Psoas muscle (tissue), 7 donors: ENCODE measurements at regions not wholly inside any gene's neighbourhood (a gene's known extent, or its start where the extent isn't known, plus 50 kb on each side); places are given as distances from the start of the nearest gene placed in this dataset.
"Not testable (repeated sequence)": the region's sequence is repeated elsewhere in the genome, so short reads cannot be mapped to it uniquely, and the experiment has no call there.

ENCODE experiments used
- ATAC-seq, 4 donors: fragments of 200-7000 bp; cut with Tn5 transposase; one replicate each; pipeline ENCODE4 v1.9.1; 2020; ENCODE audit warnings: moderate library complexity in 3 of 4, mild to moderate bottlenecking in 2 of 4
- DNase-seq, 2 donors: peaks; one replicate each; pipeline ENCODE4 v3.0.0-alpha.2; 2020
- H3K27ac ChIP-seq: fragments of 200-600 bp; one replicate; pipeline ENCODE4 v1.8.0; 2022
- H3K27me3 ChIP-seq, 3 donors: fragments of 200-600 bp in 1 of 3; one replicate each; pipeline versions ENCODE4 v1.6.1 to v1.8.0; 2013 to 2022; ENCODE audit warnings: low read length in 2 of 3, mild to moderate bottlenecking in 2 of 3, moderate library complexity in 1 of 3; ENCODE audit not compliant: insufficient read depth in 3 of 3
- H3K36me3 ChIP-seq, 2 donors: fragments of 200-600 bp in 1 of 2; one replicate each; pipeline versions ENCODE4 v1.6.1 to v1.8.0; 2013 to 2022; ENCODE audit warnings: low read depth in 1 of 2, mild to moderate bottlenecking in 1 of 2, moderate library complexity in 1 of 2; ENCODE audit not compliant: insufficient read depth in 1 of 2
- H3K4me1 ChIP-seq: fragments of 200-600 bp; one replicate; pipeline ENCODE4 v1.8.0; 2022
- H3K4me3 ChIP-seq: fragments of 200-600 bp; one replicate; pipeline ENCODE4 v1.8.0; 2022; ENCODE audit warnings: mild to moderate bottlenecking
- H3K9me3 ChIP-seq: fragments of 200-600 bp; one replicate; pipeline ENCODE4 v1.8.0; 2022
- WGBS, 3 donors: extraction: QIAGEN DNeasy Blood & Tissue Kit; methylation state at CpG; one replicate each; pipeline versions ENCODE4 v1.1.6 to v1.1.7; 2013; 5-methylcytosine and 5-hydroxymethylcytosine counted together
- intact Hi-C, 2 donors: fragments of 100-400 bp; cut with DNase I; formaldehyde crosslinking; loops; one replicate each; pipeline versions ENCODE4 v1.11.0 to v1.14.2; 2022
- TF ChIP-seq, protein P1 (sequence below): fragments of 200-600 bp; IDR thresholded peaks from one replicate; pipeline ENCODE4 v1.8.0; 2022; ENCODE audit warnings: antibody characterized with exemption
- donor health status: healthy with polysubstance abuse.
- donor health status: DM: no; HTN: no; CAD: no; lungs with moderate emphysema.
- donor health status: Bipolar disorder and iron deficiency.
- donor health status: healthy.
- donor health status: DM: yes; HTN: yes; CAD: no.
- donor health status: DM: no; HTN: no; CAD: no.
- donor health status: DM: yes; HTN: yes; CAD: no.

DNA sequence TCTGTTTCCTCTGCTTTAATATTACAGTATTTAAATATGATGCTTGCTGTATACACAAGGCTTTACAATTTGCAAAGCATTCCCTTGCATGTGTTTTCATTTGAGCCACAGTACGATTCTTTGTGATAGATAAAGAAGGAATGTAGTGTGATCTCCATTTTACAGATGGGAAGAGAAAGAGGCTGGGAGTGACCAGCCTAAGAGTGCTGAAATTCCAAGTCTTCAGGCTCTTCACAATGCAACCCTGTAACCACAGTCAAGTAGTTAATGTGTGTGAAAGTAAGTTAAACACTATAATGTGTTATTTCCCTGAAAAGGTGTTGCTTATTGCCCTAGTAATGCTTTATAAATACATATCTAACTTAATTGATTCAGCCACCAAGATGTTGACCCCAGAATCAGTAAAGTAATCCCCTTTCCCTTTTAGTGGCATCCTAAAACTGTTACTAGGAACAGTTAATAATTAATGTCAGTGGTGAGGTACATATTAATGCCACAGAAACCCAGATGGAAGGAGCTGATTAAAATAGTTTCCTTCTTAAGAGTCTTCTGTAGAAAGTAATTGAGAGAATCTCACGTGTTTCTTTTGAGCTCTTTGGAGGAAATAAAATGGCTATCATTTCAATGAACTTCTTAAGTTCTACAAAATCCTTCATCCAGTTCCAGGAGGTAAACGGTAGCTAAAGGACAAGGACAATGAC is 110.4 kb downstream of the IL12A start:
- Histone ChIP-seq H3K4me3 (no peak overlapping the region), H3K36me3 (no peaks in the 10 kb centered on the region), H3K4me1 (no peaks in the 10 kb centered on the region), H3K9me3 (no peaks in the 10 kb centered on the region), H3K27me3 (no peaks in the 10 kb centered on the region), H3K27ac (no peak overlapping the region)
- DNase-seq (no peak), ATAC-seq (no peak)
- WGBS, 3 donors = 61 to 70% (median 65%) methylated on average over 3 of the region's 3 CpGs
- TF ChIP-seq, protein P1, sequence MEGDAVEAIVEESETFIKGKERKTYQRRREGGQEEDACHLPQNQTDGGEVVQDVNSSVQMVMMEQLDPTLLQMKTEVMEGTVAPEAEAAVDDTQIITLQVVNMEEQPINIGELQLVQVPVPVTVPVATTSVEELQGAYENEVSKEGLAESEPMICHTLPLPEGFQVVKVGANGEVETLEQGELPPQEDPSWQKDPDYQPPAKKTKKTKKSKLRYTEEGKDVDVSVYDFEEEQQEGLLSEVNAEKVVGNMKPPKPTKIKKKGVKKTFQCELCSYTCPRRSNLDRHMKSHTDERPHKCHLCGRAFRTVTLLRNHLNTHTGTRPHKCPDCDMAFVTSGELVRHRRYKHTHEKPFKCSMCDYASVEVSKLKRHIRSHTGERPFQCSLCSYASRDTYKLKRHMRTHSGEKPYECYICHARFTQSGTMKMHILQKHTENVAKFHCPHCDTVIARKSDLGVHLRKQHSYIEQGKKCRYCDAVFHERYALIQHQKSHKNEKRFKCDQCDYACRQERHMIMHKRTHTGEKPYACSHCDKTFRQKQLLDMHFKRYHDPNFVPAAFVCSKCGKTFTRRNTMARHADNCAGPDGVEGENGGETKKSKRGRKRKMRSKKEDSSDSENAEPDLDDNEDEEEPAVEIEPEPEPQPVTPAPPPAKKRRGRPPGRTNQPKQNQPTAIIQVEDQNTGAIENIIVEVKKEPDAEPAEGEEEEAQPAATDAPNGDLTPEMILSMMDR = no peak
- intact Hi-C loops = no loop called here

DNA sequence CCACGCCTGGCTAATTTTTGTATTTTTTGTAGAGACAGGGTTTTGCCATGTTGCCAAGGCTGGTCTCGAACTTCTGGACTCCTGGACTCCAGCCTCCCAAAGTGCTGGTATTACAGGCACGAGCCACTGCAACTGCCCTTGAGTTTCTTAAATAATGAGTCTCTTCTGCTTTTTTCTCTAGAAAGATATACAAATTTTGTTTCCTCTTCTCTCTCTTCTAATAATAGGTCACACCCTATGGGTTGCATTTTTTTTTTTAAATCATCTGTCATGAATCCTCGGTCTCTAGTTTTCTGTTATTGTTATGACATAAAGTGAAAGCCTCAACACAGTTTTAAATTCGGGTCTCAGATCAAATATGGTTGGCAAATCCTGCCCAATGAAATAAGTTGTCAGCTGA is 111.2 kb downstream of the IL12A start:
- H3K36me3 ChIP-seq = no peaks in the 10 kb centered on the region
- DNase-seq (no peak), ATAC-seq (no peak)
- intact Hi-C loops = no loop called here
- H3K9me3 ChIP-seq = no peaks in the 10 kb centered on the region
- TF ChIP-seq, protein P1 = no peak
- H3K4me3 ChIP-seq = no peak overlapping the region
- no peaks in the 10 kb centered on the region for H3K27me3 ChIP-seq
- 67 to 75% (median 73%) methylated on average over 5 of the region's 5 CpGs for WGBS, 3 donors
- H3K27ac ChIP-seq = no peak overlapping the region
- no peaks in the 10 kb centered on the region for H3K4me1 ChIP-seq

DNA sequence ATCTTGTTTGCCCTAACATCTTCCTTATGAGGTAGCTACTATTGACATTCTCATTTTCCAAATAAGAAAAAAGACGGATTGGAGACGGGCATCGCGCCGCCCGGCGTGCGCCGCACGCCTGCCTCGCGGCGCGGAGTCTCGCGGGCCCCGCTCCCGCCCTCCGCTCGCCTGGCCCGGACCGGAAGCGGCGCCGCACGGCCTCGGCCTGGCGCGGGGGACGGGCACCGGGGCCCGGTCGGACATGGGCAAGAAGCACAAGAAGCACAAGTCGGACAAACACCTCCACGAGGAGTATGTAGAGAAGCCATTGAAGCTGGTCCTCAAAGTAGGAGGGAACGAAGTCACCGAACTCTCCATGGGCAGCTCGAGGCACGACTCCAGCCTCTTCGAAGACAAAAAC is 112.0 kb downstream of the IL12A start:
- Histone ChIP-seq H3K4me1 (no peaks in the 10 kb centered on the region), H3K9me3 (no peaks in the 10 kb centered on the region), H3K27me3 (no peaks in the 10 kb centered on the region), H3K36me3 (no peaks in the 10 kb centered on the region), H3K4me3 (no peak overlapping the region), H3K27ac (no peak overlapping the region)
- ATAC-seq (no peak), DNase-seq (no peak)
- WGBS, 3 donors = 96 to 98% (median 97%) methylated on average over 40 of the region's 40 CpGs
- TF ChIP-seq, protein P1 = no peak
- intact Hi-C loops = no loop called here

DNA sequence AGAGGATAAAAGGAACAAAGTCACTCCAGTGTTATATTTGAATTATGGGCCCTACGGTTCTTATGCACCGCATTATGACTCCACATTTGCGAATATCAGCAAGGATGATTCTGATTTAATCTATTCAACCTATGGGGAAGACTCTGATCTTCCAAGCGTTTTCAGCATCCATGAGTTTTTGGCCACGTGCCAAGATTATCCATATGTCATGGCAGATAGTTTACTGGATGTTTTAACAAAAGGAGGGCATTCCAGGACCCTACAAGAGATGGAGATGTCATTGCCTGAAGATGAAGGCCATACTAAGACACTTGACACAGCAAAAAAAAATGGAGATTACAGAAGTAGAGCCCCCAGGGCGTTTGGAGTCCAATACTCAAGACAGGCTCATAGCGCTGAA is 113.4 kb downstream of the IL12A start:
- H3K27ac ChIP-seq, intact Hi-C loops, H3K4me1 ChIP-seq, H3K9me3 ChIP-seq, H3K27me3 ChIP-seq, H3K36me3 ChIP-seq, ATAC-seq, DNase-seq, H3K4me3 ChIP-seq: not testable (repeated sequence)
- 75 to 81% (median 79%) methylated on average over 7 of the region's 7 CpGs for WGBS, 3 donors

DNA sequence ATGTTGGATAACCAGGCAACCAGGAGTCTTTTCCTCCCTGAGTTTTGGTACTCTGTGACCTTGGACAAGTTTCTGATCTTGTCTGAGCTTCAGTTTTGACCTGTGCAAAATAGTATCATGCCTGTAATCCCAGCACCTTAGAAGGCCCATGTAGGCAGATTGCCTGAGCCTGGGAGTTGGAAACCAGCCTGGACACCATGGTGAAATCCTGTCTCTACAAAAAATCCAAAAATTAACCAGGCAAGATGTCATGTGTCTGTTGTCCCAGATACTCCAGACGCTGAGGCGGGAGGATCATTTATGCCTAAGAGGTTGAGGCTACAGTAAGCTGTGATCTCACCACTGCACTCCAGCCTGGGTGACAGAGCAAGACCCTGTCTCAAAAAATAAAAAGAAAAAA is 114.8 kb downstream of the IL12A start:
- no peaks in the 10 kb centered on the region for H3K27me3 ChIP-seq
- H3K4me3 ChIP-seq = no peak overlapping the region
- H3K36me3 ChIP-seq = no peaks in the 10 kb centered on the region
- no peak overlapping the region for H3K27ac ChIP-seq
- no peak for ATAC-seq
- intact Hi-C loops = no loop called here
- no peaks in the 10 kb centered on the region for H3K4me1 ChIP-seq
- WGBS, 3 donors = 93 to 98% (median 94%) methylated on average over 2 of the region's 2 CpGs
- no peaks in the 10 kb centered on the region for H3K9me3 ChIP-seq
- DNase-seq = no peak
- TF ChIP-seq, protein P1 = no peak
